ENCODE measurements at regions not wholly inside any gene's neighbourhood (a gene's known extent, or its start where the extent isn't known, plus 50 kb on each side); places are given as distances from the start of the nearest gene placed in this dataset.

- TF ChIP-seq CTCF (IDR thresholded peaks at IDR 0.05; ENCODE audit: low read depth, low read length): no peak
- TF ChIP-seq EZH2phosphoT487 (IDR thresholded peaks at IDR 0.05; ENCODE audit: low read depth): no peak
Measured at GRCh38 chr1:58064166-58064565, 482.4 kb downstream of the OMA1 start.
